Stimulated activated naive CD8-positive, alpha-beta T cell treated with anti-CD3 and anti-CD28 coated beads, Interleukin-15, amount 100 ng/mL, for 72 hours (primary cell): ENCODE measurements at regions not wholly inside any gene's neighbourhood (a gene's known extent, or its start where the extent isn't known, plus 50 kb on each side); places are given as distances from the start of the nearest gene placed in this dataset.
"Not testable (repeated sequence)": the region's sequence is repeated elsewhere in the genome, so short reads cannot be mapped to it uniquely, and the experiment has no call there.

Source experiments
- ATAC-seq: fragments of 150-1000 bp; cut with Tn5 transposase; 2 replicates; pipeline ENCODE4 v1.10.0; 2021; ENCODE audit warnings: mild to moderate bottlenecking, moderate library complexity
- DNase-seq, 2 donors: peaks; one replicate each; pipeline ENCODE4 v3.0.0; 2021 to 2022
- H3K27ac Mint-ChIP-seq, 2 donors: one replicate each; pipeline ENCODE4 v1.8.0; 2022; ENCODE audit warnings: mild to moderate bottlenecking in 2 of 2, mixed read lengths in 2 of 2, moderate library complexity in 2 of 2
- H3K27me3 Mint-ChIP-seq: one replicate; pipeline ENCODE4 v1.8.0; 2022; ENCODE audit warnings: mixed read lengths
- H3K4me1 Mint-ChIP-seq: one replicate; pipeline ENCODE4 v1.8.0; 2022; ENCODE audit warnings: mild to moderate bottlenecking, mixed read lengths
- H3K4me3 Mint-ChIP-seq, 2 donors: one replicate each; pipeline ENCODE4 v1.8.0; 2022; ENCODE audit warnings: mild to moderate bottlenecking in 2 of 2, mixed read lengths in 2 of 2, moderate library complexity in 1 of 2
- H3K9me3 Mint-ChIP-seq, 2 donors: one replicate each; pipeline ENCODE4 v1.8.0; 2022; ENCODE audit warnings: mixed read lengths in 2 of 2

DNA sequence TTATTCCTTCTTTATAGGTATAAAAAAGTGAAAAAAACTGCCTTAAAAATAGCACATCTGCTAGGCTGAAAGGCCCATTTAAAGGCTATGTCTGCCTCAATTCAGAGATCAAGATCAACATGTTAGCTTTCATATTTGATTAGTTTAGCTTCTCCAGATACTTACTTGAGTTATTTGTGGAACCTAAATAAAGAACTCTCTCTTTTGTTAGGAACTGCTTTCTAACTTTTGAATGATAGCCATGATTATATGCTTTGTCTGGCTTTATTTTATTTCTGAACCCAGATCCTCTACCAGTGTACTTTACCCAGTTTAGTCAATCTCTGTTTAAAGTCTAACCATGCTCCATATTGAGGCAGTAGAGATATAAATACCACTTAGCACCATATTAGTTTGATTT is 515.5 kb upstream of the SEMA3D start:
- Mint-ChIP-seq H3K27me3 (no peaks in the 10 kb centered on the region), H3K27ac (no peak overlapping the region), H3K4me1 (no peaks in the 10 kb centered on the region), H3K9me3 (no peaks in the 10 kb centered on the region), H3K4me3 (no peak overlapping the region)
- DNase-seq (no peak), ATAC-seq (no peak)

- H3K9me3 Mint-ChIP-seq, result no peaks in the 10 kb centered on the region
- H3K4me1 Mint-ChIP-seq, result no peaks in the 10 kb centered on the region
- DNase-seq, result no peak
- H3K27me3 Mint-ChIP-seq, result no peaks in the 10 kb centered on the region
- no peak overlapping the region for H3K4me3 Mint-ChIP-seq
- ATAC-seq, result no peak
- no peak overlapping the region for H3K27ac Mint-ChIP-seq
Measured at GRCh38 chr7:85699482-85699881, 512.6 kb upstream of the SEMA3D start.

GRCh38 chr7:85695533-85695932 is 508.7 kb upstream of the SEMA3D start:
- H3K4me1 Mint-ChIP-seq, result no peaks in the 10 kb centered on the region
- DNase-seq, result no peak
- H3K27ac Mint-ChIP-seq, result no peak overlapping the region
- H3K27me3 Mint-ChIP-seq, result no peaks in the 10 kb centered on the region
- H3K4me3 Mint-ChIP-seq, result no peak overlapping the region
- ATAC-seq, result no peak
- no peaks in the 10 kb centered on the region for H3K9me3 Mint-ChIP-seq

GRCh38 chr7:85695041-85695440 is 508.2 kb upstream of the SEMA3D start:
- H3K4me3 Mint-ChIP-seq, result no peak overlapping the region
- no peak overlapping the region for H3K27ac Mint-ChIP-seq
- no peaks in the 10 kb centered on the region for H3K9me3 Mint-ChIP-seq
- H3K27me3 Mint-ChIP-seq, result no peaks in the 10 kb centered on the region
- ATAC-seq (no peak), DNase-seq (no peak)
- H3K4me1 Mint-ChIP-seq, result no peaks in the 10 kb centered on the region

GRCh38 chr7:85693326-85693725 is 506.5 kb upstream of the SEMA3D start:
- no peaks in the 10 kb centered on the region for H3K9me3 Mint-ChIP-seq
- H3K27ac Mint-ChIP-seq, result no peak overlapping the region
- H3K4me3 Mint-ChIP-seq, result no peak overlapping the region
- ATAC-seq, result no peak
- no peak for DNase-seq
- H3K4me1 Mint-ChIP-seq, result no peaks in the 10 kb centered on the region
- no peaks in the 10 kb centered on the region for H3K27me3 Mint-ChIP-seq

DNA sequence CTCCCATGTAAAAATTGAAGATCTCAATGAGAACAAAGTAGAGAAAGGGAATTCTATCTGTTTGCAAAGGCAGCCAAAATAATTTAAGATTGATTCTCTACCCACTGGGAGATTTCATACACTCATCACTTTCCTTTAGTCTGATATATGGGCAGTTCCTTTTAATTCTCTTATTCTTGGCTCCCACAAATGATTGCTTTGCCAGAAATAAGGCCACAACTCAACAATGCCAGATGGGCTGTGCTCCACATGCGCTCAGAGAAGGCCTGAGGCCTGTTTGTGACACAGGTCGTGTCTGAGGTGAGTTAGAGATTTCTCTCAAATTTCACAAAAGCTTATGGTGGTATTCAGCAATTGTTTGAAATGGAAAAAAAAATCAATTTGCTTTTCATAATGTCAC is 501.9 kb upstream of the SEMA3D start:
- ATAC-seq, result no peak
- no peaks in the 10 kb centered on the region for H3K27me3 Mint-ChIP-seq
- no peak for DNase-seq
- no peak overlapping the region for H3K4me3 Mint-ChIP-seq
- H3K9me3 Mint-ChIP-seq, result peaks cover 7 to 16% of the 10 kb centered on the region in 2 donors
- H3K4me1 Mint-ChIP-seq, result no peaks in the 10 kb centered on the region
- no peak overlapping the region for H3K27ac Mint-ChIP-seq

GRCh38 chr7:85686401-85687181 is 499.7 kb upstream of the SEMA3D start:
- H3K9me3 Mint-ChIP-seq, result peaks cover 7 to 16% of the 10 kb centered on the region in 2 donors
- DNase-seq (no peak), ATAC-seq (no peak)
- H3K27me3 Mint-ChIP-seq, result no peaks in the 10 kb centered on the region
- H3K4me3 Mint-ChIP-seq, result no peak overlapping the region
- H3K27ac Mint-ChIP-seq, result no peak overlapping the region
- no peaks in the 10 kb centered on the region for H3K4me1 Mint-ChIP-seq

DNA sequence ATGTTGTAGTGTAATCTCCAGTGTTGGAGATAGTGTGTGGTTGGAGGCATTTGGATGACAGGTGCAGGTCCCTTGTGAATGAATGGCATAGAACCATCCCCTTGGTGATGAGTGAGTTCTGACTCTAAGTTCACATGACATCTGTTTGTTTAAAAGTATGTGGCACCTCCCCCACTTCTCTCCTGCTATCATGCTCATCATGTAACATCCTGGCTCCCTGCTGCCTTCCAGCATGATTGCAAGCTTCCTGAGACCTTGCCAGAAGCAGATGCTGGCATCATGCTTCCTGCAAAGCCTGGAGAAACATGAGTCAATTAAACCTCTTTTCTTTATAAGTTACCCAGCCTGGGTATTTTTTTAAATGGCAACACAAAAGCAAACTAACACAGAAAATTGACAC is 499.0 kb upstream of the SEMA3D start:
- DNase-seq, result no peak
- no peak for ATAC-seq
- H3K4me1 Mint-ChIP-seq, result no peaks in the 10 kb centered on the region
- H3K27me3 Mint-ChIP-seq, result no peaks in the 10 kb centered on the region
- no peak overlapping the region for H3K4me3 Mint-ChIP-seq
- H3K9me3 Mint-ChIP-seq, result peaks cover 7 to 16% of the 10 kb centered on the region in 2 donors
- no peak overlapping the region for H3K27ac Mint-ChIP-seq

DNA sequence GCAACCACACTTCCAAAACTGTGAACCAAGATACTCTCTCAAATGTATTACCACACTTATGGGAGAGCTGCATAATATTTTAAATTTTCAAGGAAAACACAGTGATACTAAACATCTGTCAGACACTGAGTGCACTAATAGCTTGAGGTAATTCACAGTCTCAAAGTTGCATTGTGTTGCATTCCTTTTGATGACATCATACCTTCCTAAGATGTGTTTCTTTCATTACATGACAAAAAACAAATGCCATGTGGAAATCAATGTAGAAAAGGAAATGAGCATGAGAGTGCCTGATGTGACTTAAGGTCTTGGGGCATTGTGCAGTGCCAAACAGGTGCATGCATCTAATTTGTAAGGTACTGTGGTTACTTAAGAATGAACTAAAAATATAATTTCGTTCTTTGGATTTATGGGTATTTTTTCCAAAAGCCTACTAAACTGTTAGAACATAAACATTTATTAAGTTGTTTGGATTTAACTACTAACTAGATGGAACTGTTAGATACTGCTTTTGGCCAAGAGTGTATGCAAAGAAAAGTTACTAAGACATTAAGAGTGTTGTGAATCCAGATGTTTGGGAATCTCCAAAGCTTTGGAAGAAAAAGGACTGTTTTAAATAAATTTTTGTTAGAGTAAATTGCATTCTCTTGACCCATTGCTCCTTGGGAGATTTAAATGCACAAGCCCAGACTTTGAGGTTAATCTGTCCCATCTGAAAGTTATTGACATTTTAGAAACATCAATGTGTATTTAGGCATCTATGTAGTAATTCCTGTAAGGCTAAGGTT is 496.2 kb upstream of the SEMA3D start:
- no peak overlapping the region for H3K4me3 Mint-ChIP-seq
- no peak for ATAC-seq
- H3K4me1 Mint-ChIP-seq, result no peaks in the 10 kb centered on the region
- H3K9me3 Mint-ChIP-seq, result peaks cover 7 to 27% of the 10 kb centered on the region in 2 donors
- H3K27ac Mint-ChIP-seq, result no peak overlapping the region
- DNase-seq, result no peak
- no peaks in the 10 kb centered on the region for H3K27me3 Mint-ChIP-seq

GRCh38 chr7:85681241-85681640 is 494.4 kb upstream of the SEMA3D start:
- H3K9me3 Mint-ChIP-seq, result peaks cover 0 to 27% of the 10 kb centered on the region in 2 donors
- no peak for DNase-seq
- H3K4me1 Mint-ChIP-seq, result no peaks in the 10 kb centered on the region
- no peak overlapping the region for H3K27ac Mint-ChIP-seq
- ATAC-seq, result no peak
- no peaks in the 10 kb centered on the region for H3K27me3 Mint-ChIP-seq
- no peak overlapping the region for H3K4me3 Mint-ChIP-seq

- not testable (repeated sequence) for H3K4me3 Mint-ChIP-seq, H3K27ac Mint-ChIP-seq, H3K27me3 Mint-ChIP-seq, DNase-seq, ATAC-seq, H3K4me1 Mint-ChIP-seq
- H3K9me3 Mint-ChIP-seq, result peaks cover 0 to 18% of the 10 kb centered on the region in 2 donors
Measured at GRCh38 chr7:85675093-85675492, 488.2 kb upstream of the SEMA3D start.

GRCh38 chr7:85673876-85674275 is 487.0 kb upstream of the SEMA3D start:
- no peak overlapping the region for H3K4me3 Mint-ChIP-seq
- no peaks in the 10 kb centered on the region for H3K27me3 Mint-ChIP-seq
- ATAC-seq, result no peak
- peaks cover 0 to 15% of the 10 kb centered on the region in 2 donors for H3K9me3 Mint-ChIP-seq
- H3K4me1 Mint-ChIP-seq, result no peaks in the 10 kb centered on the region
- DNase-seq, result no peak
- no peak overlapping the region for H3K27ac Mint-ChIP-seq

- H3K9me3 Mint-ChIP-seq, result no peaks in the 10 kb centered on the region
Measured at GRCh38 chr7:85669225-85669624, 482.4 kb upstream of the SEMA3D start.

GRCh38 chr7:85664341-85664740 is 477.5 kb upstream of the SEMA3D start:
- Mint-ChIP-seq H3K4me3 (no peak overlapping the region), H3K27me3 (no peaks in the 10 kb centered on the region), H3K27ac (no peak overlapping the region), H3K9me3 (no peaks in the 10 kb centered on the region), H3K4me1 (no peaks in the 10 kb centered on the region)
- no peak for ATAC-seq
- DNase-seq, result no peak

More at GRCh38 chr7:85669225-85669624, 482.4 kb upstream of the SEMA3D start:
- H3K27me3 Mint-ChIP-seq, result no peaks in the 10 kb centered on the region
- DNase-seq (no peak), ATAC-seq (no peak)
- H3K4me3 Mint-ChIP-seq, result no peak overlapping the region
- no peaks in the 10 kb centered on the region for H3K4me1 Mint-ChIP-seq
- H3K27ac Mint-ChIP-seq, result no peak overlapping the region

DNA sequence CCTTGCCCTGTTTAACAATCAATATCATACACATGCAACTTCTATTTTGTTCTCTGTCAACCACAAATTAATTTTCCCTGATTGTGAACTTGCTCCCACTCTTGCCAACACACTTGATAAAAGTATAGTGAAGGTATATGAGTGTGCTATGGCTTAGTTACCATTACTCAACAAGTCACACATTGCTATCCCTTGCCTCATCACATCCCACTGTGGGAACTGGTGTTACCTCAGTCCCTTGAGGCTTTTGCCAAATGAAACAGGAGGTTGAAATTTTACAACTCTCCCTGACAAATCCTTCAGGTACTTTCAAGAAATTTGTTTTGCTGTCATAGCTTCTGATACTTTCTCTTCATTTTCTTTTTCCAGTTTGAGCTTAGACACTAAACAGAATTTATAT is 472.5 kb upstream of the SEMA3D start:
- no peak for DNase-seq
- ATAC-seq, result no peak
- Mint-ChIP-seq H3K9me3 (no peaks in the 10 kb centered on the region), H3K4me3 (no peak overlapping the region), H3K27me3 (no peaks in the 10 kb centered on the region), H3K27ac (no peak overlapping the region), H3K4me1 (no peaks in the 10 kb centered on the region)

DNA sequence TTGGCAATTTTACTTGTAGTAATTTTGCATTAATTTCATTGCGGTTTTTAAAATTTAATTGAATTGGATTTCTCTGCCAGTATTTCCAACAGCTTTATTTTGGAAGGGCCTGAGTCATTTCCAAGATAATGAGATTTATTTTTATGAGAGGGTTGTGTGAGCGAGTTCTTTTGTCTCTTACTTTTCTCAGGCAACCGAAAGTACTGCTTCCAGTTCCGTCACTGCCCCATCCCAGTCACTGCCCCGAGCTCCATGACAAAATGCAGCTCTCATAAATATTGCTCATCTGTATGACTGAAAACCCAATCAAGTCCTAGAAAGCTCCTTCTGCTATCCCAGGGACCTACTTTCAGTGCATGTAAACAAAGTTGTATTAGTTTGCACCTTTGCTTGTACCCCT is 468.4 kb upstream of the SEMA3D start:
- ATAC-seq (no peak), DNase-seq (no peak)
- Mint-ChIP-seq H3K4me3 (no peak overlapping the region), H3K4me1 (no peaks in the 10 kb centered on the region), H3K27me3 (no peaks in the 10 kb centered on the region), H3K27ac (no peak overlapping the region), H3K9me3 (no peaks in the 10 kb centered on the region)
